Mammary epithelial cell (primary cell): ENCODE measurements at regions not wholly inside any gene's neighbourhood (a gene's known extent, or its start where the extent isn't known, plus 50 kb on each side); places are given as distances from the start of the nearest gene placed in this dataset.

ENCODE experiments used
- CTCF ChIP-seq, 2 donors: IDR thresholded peaks in 1 of 2; conservative IDR thresholded peaks in 1 of 2; 2 replicates each; pipeline ENCODE4 v1.5.1; 2011 to 2012; ENCODE audit warnings: inconsistent platforms in 2 of 2, low read length in 2 of 2, mild to moderate bottlenecking in 2 of 2, control low read depth in 1 of 2, low read depth in 1 of 2; ENCODE audit not compliant: insufficient read depth in 1 of 2; ENCODE audit errors: extremely low read depth in 1 of 2
- EZH2 ChIP-seq: IDR thresholded peaks from 2 replicates; pipeline ENCODE4 v1.6.1; 2012; ENCODE audit warnings: low read length, inconsistent platforms, borderline replicate concordance

- TF ChIP-seq EZH2 (no peak), CTCF (conservative IDR thresholded peaks at IDR 0.05 in 1 of 2, IDR thresholded peaks at IDR 0.05 in 1 of 2; ENCODE audit: extremely low read depth in 1 of 2, insufficient read depth in 1 of 2, low read depth in 1 of 2, low read length in 2 of 2) (no peak)
Measured at GRCh38 chr1:229004066-229004833, 266.7 kb upstream of the RAB4A start.
